Hematopoietic multipotent progenitor cell treated with erythropoietin and hydrocortisone succinate and interleukin-3 and kit ligand, for 15 days (in vitro differentiated cells): ENCODE measurements at regions not wholly inside any gene's neighbourhood (a gene's known extent, or its start where the extent isn't known, plus 50 kb on each side); places are given as distances from the start of the nearest gene placed in this dataset.
"Not testable (repeated sequence)": the region's sequence is repeated elsewhere in the genome, so short reads cannot be mapped to it uniquely, and the experiment has no call there.

Experiments
- DNase-seq: peaks from one replicate; pipeline ENCODE4 v3.0.0-alpha.2; 2015; ENCODE audit warnings: low spot score

GRCh38 chr4:122973465-122973864, 51.1 kb upstream of the NUDT6 start:
- no peak for DNase-seq

GRCh38 chr4:122976111-122976510, 53.7 kb upstream of the NUDT6 start:
- no peak for DNase-seq

- no peak for DNase-seq
Measured at GRCh38 chr4:122977103-122977502, 54.7 kb upstream of the NUDT6 start.

GRCh38 chr4:122978109-122978508, 55.7 kb upstream of the NUDT6 start:
- DNase-seq, result no peak

GRCh38 chr4:122978789-122979188, 56.4 kb upstream of the NUDT6 start:
- no peak for DNase-seq

- DNase-seq, result no peak
Measured at GRCh38 chr4:122980860-122981259, 58.5 kb upstream of the NUDT6 start.

- no peak for DNase-seq
Measured at GRCh38 chr4:122988696-122989095, 66.3 kb upstream of the NUDT6 start.

GRCh38 chr4:122990891-122991290, 68.5 kb upstream of the NUDT6 start:
- DNase-seq, result no peak

- no peak for DNase-seq
Measured at GRCh38 chr4:122992057-122992456, 69.7 kb upstream of the NUDT6 start.

- DNase-seq, result no peak
Measured at GRCh38 chr4:122992641-122993040, 70.2 kb upstream of the NUDT6 start.

- no peak for DNase-seq
Measured at GRCh38 chr4:122996350-122996749, 74.0 kb upstream of the NUDT6 start.

GRCh38 chr4:122997463-122998101, 75.2 kb upstream of the NUDT6 start:
- DNase-seq, result no peak

- DNase-seq, result not testable (repeated sequence)
Measured at GRCh38 chr4:123004079-123004478, 81.7 kb upstream of the NUDT6 start.

GRCh38 chr4:123005126-123005525, 82.7 kb upstream of the NUDT6 start:
- not testable (repeated sequence) for DNase-seq

GRCh38 chr4:123007679-123008078, 85.3 kb upstream of the NUDT6 start:
- no peak for DNase-seq

GRCh38 chr4:123012416-123012815, 90.0 kb upstream of the NUDT6 start:
- DNase-seq, result not testable (repeated sequence)

- DNase-seq, result no peak
Measured at GRCh38 chr4:123014038-123014437, 91.6 kb upstream of the NUDT6 start.

- no peak for DNase-seq
Measured at GRCh38 chr4:123017078-123017477, 94.7 kb upstream of the NUDT6 start.

GRCh38 chr4:123017636-123018395, 95.4 kb upstream of the NUDT6 start:
- no peak for DNase-seq

- no peak for DNase-seq
Measured at GRCh38 chr4:123018396-123018775, 96.0 kb upstream of the NUDT6 start.

GRCh38 chr4:123020285-123020684, 97.9 kb upstream of the NUDT6 start:
- no peak for DNase-seq

- no peak for DNase-seq
Measured at GRCh38 chr4:123023647-123024046, 101.2 kb upstream of the NUDT6 start.

GRCh38 chr4:123024710-123025109, 102.3 kb upstream of the NUDT6 start:
- DNase-seq, result no peak

GRCh38 chr4:123025398-123025797, 103.0 kb upstream of the NUDT6 start:
- no peak for DNase-seq
